Effector memory CD8-positive, alpha-beta T cell (primary cell): ENCODE measurements at regions not wholly inside any gene's neighbourhood (a gene's known extent, or its start where the extent isn't known, plus 50 kb on each side); places are given as distances from the start of the nearest gene placed in this dataset.

Experiments used
- ATAC-seq: fragments of 150-1000 bp; cut with Tn5 transposase; replicated peaks from 2 replicates; pipeline ENCODE4 v1.10.0; 2021; ENCODE audit warnings: mild to moderate bottlenecking, moderate library complexity
- DNase-seq, 3 experiments: peaks; one replicate each; pipeline ENCODE4 v3.0.0; 2021
- H3K27ac Mint-ChIP-seq, 2 donors: one replicate each; pipeline ENCODE4 v1.8.0; 2022; ENCODE audit warnings: mild to moderate bottlenecking in 2 of 2, mixed read lengths in 2 of 2, moderate library complexity in 2 of 2
- H3K27me3 Mint-ChIP-seq, 2 donors: one replicate each; pipeline ENCODE4 v1.8.0; 2022; ENCODE audit warnings: mixed read lengths in 2 of 2
- H3K36me3 Mint-ChIP-seq: one replicate; pipeline ENCODE4 v1.8.0; 2022; ENCODE audit warnings: mild to moderate bottlenecking, moderate library complexity, mixed read lengths; ENCODE audit not compliant: insufficient read depth
- H3K4me1 Mint-ChIP-seq, 2 donors: one replicate each; pipeline ENCODE4 v1.8.0; 2022; ENCODE audit warnings: low read depth in 2 of 2, mixed read lengths in 2 of 2
- H3K4me3 Mint-ChIP-seq, 2 donors: one replicate each; pipeline ENCODE4 v1.8.0; 2022; ENCODE audit warnings: mild to moderate bottlenecking in 2 of 2, mixed read lengths in 2 of 2, moderate library complexity in 2 of 2
- H3K9me3 Mint-ChIP-seq, 2 donors: one replicate each; pipeline ENCODE4 v1.8.0; 2022; ENCODE audit warnings: mixed read lengths in 2 of 2

DNA sequence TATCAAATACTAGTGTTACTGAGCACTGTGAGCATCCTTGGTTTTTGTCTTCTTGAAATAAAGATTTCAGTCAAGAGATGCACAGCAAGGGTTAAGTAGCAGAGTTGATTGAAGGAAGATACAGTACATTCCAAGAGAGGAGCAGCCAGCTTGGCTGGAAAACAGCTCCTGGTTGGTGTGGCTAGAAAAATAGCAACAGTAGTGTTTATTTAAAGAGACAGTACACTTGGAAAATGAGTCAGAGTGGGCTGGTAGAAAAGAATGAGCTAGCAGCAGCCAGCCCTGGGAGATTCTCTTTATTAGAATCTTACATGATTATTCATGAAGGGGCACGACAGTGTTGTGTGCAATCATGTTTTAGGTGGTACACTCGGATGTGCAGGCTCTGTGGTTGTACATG lies 1016.4 kb upstream of the SORCS1 start:
- Mint-ChIP-seq H3K4me1 (no peaks in the 10 kb centered on the region), H3K4me3 (no peak overlapping the region), H3K27me3 (no peaks in the 10 kb centered on the region), H3K27ac (no peak overlapping the region), H3K36me3 (no peaks in the 10 kb centered on the region), H3K9me3 (peaks cover 10 to 14% of the 10 kb centered on the region in 2 donors)
- DNase-seq (no peak), ATAC-seq (no peak)

DNA sequence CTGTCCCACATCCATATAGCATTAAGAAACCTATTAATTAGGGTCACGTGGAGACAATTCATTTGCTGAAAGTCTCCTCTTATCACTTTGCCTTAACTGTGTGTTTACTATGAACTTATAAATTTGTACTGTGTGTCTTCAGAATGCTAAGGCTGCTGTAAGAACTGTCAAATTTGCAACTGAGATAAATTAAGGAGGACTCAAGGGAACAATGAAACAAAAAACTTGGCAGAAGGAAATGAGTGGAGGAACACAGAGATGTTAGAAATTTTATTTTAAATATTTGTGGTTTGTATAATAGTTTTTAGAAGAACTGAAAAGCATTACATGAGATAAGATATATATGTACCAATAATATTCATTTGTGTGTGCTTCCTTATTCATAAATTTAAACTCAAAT lies 1005.3 kb upstream of the SORCS1 start:
- Mint-ChIP-seq H3K27ac (no peak overlapping the region), H3K9me3 (peaks cover 11 to 19% of the 10 kb centered on the region in 2 donors), H3K4me1 (no peaks in the 10 kb centered on the region), H3K4me3 (no peak overlapping the region), H3K27me3 (no peaks in the 10 kb centered on the region), H3K36me3 (no peaks in the 10 kb centered on the region)
- no peak for DNase-seq
- ATAC-seq: no peak

DNA sequence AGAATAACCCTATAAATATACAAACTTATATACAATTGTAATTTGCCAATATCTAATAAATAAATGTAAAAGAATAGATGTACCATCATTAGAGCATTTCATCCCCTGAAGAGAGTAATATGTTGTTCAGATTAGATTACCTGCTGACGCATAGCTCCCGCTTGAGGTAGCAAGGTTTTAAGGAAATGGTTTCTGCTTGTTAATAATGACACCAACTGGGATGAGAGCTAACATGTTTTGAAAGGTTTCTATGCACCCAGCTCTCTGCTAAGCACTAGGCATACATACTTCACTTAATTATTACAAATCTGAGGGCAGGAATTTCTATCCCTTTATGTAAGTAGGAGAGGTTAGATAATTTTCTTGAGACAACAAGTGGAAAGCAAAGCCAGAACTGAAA lies 1003.3 kb upstream of the SORCS1 start:
- Mint-ChIP-seq H3K36me3 (no peaks in the 10 kb centered on the region), H3K4me1 (no peaks in the 10 kb centered on the region), H3K27me3 (no peaks in the 10 kb centered on the region), H3K4me3 (no peak overlapping the region), H3K9me3 (peaks cover 11 to 19% of the 10 kb centered on the region in 2 donors), H3K27ac (no peak overlapping the region)
- ATAC-seq: no peak
- DNase-seq: no peak

DNA sequence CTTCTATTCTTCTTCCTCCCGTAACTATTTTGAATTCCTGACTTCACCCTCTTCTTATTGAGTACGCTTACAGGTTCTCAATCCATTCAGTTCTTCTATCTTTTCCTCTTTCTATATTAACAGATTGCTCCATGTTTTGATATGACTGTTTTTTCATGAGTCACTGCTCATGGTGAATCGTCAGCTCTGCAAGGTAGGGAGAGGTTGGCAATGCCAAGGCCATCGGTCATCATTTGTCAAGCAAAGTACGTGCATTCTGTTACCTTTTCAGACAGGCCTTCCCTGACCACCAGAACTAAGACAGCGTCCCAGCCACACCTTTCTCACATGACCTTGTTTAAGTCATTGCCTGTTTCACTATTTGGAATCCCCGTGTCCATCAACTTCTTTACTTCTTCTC lies 1001.9 kb upstream of the SORCS1 start:
- DNase-seq (no peak), ATAC-seq (no peak)
- H3K36me3 Mint-ChIP-seq: no peaks in the 10 kb centered on the region
- no peak overlapping the region for H3K27ac Mint-ChIP-seq
- no peaks in the 10 kb centered on the region for H3K4me1 Mint-ChIP-seq
- no peaks in the 10 kb centered on the region for H3K27me3 Mint-ChIP-seq
- no peak overlapping the region for H3K4me3 Mint-ChIP-seq
- peaks cover 11 to 19% of the 10 kb centered on the region in 2 donors for H3K9me3 Mint-ChIP-seq

DNA sequence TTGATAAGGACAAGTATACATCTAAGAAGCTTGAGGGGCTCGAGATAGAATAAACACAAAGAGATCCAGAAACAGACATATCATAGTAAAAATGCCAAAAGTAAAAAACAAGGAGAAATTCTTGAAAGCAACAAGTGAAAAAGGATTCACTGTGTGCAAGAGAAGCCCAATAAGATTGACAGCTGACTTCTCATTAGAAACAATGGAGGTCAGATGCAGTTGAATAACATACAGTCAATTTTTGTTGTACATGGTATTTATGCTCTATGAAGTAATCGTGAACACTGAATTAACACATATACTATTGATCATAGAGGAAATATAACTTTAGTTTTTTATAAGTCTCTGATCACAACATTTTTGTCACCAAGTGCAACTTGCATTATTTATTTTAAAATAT lies 982.8 kb upstream of the SORCS1 start:
- Mint-ChIP-seq H3K4me1 (no peaks in the 10 kb centered on the region), H3K4me3 (no peak overlapping the region), H3K27me3 (no peaks in the 10 kb centered on the region), H3K9me3 (peaks cover 5 to 18% of the 10 kb centered on the region in 2 donors), H3K27ac (no peak overlapping the region), H3K36me3 (no peaks in the 10 kb centered on the region)
- ATAC-seq: no peak
- no peak for DNase-seq

DNA sequence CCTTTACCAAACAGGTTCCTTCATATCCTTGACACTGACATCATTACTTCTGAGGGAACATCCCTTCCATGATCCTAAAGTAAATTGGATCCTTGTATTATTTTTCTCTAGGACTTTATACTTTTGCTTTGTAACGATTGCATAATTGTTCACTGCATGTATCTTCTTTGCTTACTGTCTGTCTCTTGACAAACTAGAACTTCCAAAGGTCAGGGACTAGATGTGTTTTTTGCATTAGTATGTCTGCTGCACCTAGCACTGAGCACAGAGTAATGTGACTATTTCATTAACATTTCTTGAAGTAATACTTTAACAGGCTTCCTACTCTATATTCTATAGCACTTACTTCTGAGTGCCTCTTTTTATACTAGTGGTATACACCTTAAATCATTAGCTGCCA lies 976.6 kb upstream of the SORCS1 start:
- H3K4me1 Mint-ChIP-seq: no peaks in the 10 kb centered on the region
- peaks cover 3 to 14% of the 10 kb centered on the region in 2 donors for H3K9me3 Mint-ChIP-seq
- ATAC-seq: no peak
- no peaks in the 10 kb centered on the region for H3K27me3 Mint-ChIP-seq
- H3K27ac Mint-ChIP-seq: no peak overlapping the region
- H3K36me3 Mint-ChIP-seq: no peaks in the 10 kb centered on the region
- DNase-seq: no peak
- no peak overlapping the region for H3K4me3 Mint-ChIP-seq

DNA sequence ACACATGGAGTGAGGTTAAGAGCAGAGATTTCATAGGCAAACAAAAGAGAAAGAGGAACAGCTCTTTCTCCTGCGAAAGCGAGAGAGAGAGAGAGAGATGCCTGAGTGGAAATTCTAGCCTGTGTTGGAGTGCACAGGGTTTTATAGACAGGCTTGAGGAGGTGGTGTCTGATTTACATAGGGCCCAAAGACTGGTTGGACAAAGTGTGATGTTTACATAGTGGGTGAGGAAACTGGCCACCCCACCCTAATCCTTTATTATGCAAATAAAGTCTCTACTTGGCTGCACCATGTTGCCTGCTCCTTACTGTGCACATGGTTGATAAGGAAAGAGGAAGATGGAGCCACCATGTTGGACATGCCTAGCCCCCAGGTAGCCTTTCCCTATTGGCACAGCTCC lies 967.8 kb upstream of the SORCS1 start:
- peaks cover 4 to 7% of the 10 kb centered on the region in 2 donors for H3K9me3 Mint-ChIP-seq
- no peak overlapping the region for H3K27ac Mint-ChIP-seq
- H3K36me3 Mint-ChIP-seq: no peaks in the 10 kb centered on the region
- ATAC-seq (no peak), DNase-seq (no peak)
- H3K27me3 Mint-ChIP-seq: no peaks in the 10 kb centered on the region
- H3K4me3 Mint-ChIP-seq: no peak overlapping the region
- H3K4me1 Mint-ChIP-seq: no peaks in the 10 kb centered on the region

DNA sequence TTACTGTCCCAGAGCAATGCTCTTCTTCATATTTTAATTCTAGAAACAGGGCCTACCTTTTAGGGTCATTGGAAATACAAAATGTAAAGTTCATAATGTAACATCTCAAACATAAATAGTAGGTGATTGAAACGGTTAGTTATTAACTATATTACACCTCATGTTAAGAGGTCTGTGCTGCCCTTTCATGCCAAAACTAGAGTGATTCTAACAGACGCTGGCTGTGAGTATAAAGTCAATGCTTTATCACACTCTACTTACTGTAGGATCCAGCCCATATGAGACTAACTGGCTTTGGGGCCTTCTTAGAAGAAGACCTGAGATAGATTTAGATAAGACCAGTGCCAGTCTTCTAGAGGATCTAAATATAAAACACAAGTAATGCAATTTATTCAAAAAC lies 966.1 kb upstream of the SORCS1 start:
- no peak for DNase-seq
- Mint-ChIP-seq H3K36me3 (no peaks in the 10 kb centered on the region), H3K27me3 (no peaks in the 10 kb centered on the region), H3K4me1 (no peaks in the 10 kb centered on the region), H3K9me3 (peaks cover 0 to 4% of the 10 kb centered on the region in 2 donors), H3K4me3 (no peak overlapping the region), H3K27ac (no peak overlapping the region)
- no peak for ATAC-seq

DNA sequence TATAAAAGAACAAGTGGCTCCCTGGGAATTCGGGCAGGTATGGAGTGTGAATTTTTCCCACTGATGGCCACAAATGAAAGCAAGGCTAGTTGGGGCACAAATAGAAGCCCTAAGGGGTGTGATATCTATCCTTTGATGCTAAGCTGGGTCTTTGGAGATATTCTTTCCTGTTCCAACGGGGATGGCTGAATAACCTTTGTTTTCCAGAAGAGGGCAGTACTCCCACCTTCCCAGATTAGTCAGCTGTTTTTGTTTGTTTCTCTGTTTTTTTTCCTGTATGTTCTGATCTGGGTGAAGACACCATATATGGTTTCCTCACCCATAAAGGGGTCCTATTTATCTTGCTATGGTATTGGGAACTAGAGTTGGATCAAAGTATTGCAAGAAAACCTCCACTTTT lies 947.7 kb upstream of the SORCS1 start:
- no peak for ATAC-seq
- Mint-ChIP-seq H3K36me3 (no peaks in the 10 kb centered on the region), H3K4me3 (no peak overlapping the region), H3K27ac (no peak overlapping the region), H3K27me3 (no peaks in the 10 kb centered on the region), H3K4me1 (no peaks in the 10 kb centered on the region), H3K9me3 (peaks cover 9 to 10% of the 10 kb centered on the region in 2 donors)
- DNase-seq: no peak

DNA sequence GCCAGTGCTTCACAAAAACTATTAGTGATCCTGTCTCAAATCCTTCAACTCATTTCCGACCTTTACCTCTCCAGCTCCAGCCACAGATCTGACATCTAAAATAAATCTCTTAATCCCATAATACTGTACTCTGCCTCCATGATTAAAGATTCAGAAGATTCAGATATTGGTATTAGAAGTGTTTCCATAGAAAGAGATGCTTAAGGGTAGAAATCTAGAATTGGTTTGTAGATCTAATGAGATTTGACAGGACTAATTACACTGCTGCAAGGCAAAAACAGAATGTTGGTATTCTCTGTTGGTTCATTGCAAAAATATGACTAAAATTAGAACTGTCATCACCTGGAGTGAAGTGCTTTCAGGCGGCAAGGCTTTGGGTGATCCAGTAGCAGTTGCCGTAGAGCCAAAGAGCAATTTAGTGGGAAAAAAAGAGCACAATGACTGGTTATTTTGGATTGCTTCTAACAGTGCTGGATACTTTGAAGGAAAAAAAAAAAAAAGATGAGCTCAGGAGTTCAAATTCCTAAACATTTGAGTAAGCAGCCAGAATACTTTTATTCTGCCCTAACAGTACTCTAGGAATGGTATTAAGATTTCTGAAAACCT lies 940.1 kb upstream of the SORCS1 start:
- Mint-ChIP-seq H3K9me3 (peaks cover 5 to 18% of the 10 kb centered on the region in 2 donors), H3K4me3 (no peak overlapping the region), H3K36me3 (no peaks in the 10 kb centered on the region), H3K4me1 (no peaks in the 10 kb centered on the region), H3K27me3 (no peaks in the 10 kb centered on the region), H3K27ac (no peak overlapping the region)
- ATAC-seq (no peak), DNase-seq (no peak)

DNA sequence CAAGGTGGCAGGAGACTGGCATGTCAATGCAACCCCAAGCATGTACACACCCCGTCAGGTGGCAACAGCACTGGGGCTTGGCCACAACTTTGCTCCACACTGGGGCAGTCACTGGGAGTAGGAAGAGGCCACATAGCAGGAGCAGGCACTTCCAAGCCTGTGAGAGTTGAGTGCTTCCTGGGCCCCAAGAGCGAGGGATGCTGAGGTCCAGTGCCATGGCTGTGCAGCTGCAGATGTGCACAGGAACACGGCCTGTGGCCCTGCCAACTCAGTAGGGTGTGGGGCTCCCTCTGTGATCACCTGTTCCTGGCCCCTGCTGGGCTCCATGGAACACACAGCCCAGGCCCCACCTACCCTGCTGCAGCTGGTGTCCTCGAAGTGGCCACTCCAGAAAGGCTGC lies 932.8 kb upstream of the SORCS1 start:
- Mint-ChIP-seq H3K27me3 (no peaks in the 10 kb centered on the region), H3K27ac (no peak overlapping the region), H3K4me1 (no peaks in the 10 kb centered on the region), H3K36me3 (no peaks in the 10 kb centered on the region), H3K9me3 (peaks cover 3 to 11% of the 10 kb centered on the region in 2 donors), H3K4me3 (no peak overlapping the region)
- ATAC-seq (no peak), DNase-seq (no peak)

DNA sequence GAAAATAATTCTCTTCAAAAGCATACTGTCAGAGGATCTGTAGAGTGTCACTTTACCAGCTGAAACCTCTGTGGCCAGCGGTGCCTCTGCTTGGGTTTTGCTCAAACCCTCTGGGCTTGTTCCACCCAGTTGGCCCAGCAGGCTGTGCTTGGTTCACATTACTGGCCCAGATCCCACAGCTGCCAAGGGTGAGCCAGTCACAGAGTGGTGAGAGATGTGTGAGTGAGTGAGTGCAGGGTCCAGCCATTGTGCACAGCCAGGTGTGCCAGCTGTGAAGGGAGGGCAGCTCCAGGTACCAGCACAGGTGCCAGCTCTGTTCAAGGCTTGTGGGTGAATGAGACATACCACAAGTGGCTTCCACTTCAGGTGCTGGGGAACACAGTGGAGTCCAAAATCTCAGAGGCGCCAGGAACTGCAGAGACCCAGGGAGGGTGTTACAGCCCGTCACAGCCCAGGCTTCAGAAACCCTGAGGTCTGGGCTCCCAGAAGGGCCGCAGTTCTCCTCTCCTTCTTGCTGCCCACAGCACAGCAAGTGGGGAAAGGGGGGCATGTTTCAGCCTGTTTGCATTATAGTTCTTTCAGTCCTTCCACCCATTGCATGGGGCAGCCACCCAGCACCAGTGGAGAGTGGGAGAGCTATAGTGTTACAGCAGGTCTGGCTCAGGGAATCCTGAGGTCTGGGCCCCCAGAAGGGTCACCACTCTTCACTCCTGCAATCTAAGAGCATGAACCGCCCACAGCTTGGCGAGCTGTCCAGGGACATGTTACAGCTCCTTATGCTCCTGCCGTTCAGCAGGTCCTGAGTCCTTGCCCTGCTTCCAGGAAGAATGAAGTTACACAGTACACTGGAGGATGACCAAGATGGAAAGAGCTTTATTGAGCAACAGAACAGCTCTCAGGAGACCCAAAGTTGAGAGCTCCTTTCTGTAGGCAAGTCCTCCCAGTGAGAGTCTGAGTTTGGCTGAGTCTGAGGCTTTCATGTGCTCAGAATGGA lies 931.7 kb upstream of the SORCS1 start:
- no peaks in the 10 kb centered on the region for H3K36me3 Mint-ChIP-seq
- H3K9me3 Mint-ChIP-seq: peaks cover 3 to 11% of the 10 kb centered on the region in 2 donors
- DNase-seq: no peak
- H3K27me3 Mint-ChIP-seq: no peaks in the 10 kb centered on the region
- no peak overlapping the region for H3K4me3 Mint-ChIP-seq
- H3K27ac Mint-ChIP-seq: no peak overlapping the region
- ATAC-seq: no peak
- H3K4me1 Mint-ChIP-seq: no peaks in the 10 kb centered on the region

DNA sequence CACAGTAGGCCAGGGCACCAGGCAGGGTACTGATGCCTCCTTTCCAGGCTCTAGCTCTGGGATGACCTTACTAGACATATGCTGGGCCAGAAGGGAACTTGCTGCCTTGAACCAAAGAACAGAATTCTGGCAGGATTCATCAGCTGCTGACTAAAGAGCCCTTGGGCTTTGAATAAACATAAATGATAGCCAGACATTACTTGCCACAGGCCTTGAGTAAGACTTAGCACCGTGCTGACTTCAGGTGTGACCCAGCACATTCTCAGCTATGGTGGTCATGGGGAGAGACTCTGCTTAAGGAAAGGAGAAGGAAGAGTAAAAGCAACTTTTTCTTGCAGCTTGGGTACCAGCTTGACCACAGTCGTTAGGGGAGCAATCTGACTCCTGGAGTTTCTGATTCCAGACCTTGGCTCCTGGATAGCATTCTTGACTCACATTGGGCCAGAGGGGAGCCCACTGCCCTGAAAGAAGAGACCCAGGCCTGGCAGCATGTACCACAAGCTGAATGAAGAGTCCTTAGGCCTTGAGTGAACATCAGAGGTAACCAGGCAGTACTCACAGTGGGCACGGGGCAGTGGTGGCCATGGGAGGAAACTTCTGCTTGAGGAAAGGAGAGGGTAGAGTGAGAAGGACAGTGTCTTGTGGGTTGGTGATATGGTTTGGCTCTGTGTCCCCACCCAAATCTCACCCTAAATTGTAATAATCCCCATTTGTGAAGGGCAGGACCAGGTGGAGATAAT lies 926.1 kb upstream of the SORCS1 start:
- ATAC-seq: no peak
- no peaks in the 10 kb centered on the region for H3K36me3 Mint-ChIP-seq
- H3K4me3 Mint-ChIP-seq: no peak overlapping the region
- peaks cover 0 to 5% of the 10 kb centered on the region in 2 donors for H3K9me3 Mint-ChIP-seq
- no peaks in the 10 kb centered on the region for H3K27me3 Mint-ChIP-seq
- H3K27ac Mint-ChIP-seq: no peak overlapping the region
- no peak for DNase-seq
- no peaks in the 10 kb centered on the region for H3K4me1 Mint-ChIP-seq
